H1 (cell line): ENCODE measurements at regions not wholly inside any gene's neighbourhood (a gene's known extent, or its start where the extent isn't known, plus 50 kb on each side); places are given as distances from the start of the nearest gene placed in this dataset.

Source experiments
- BRCA1 ChIP-seq: IDR thresholded peaks from 2 replicates; pipeline ENCODE4 v1.6.1; 2012; ENCODE audit warnings: low read depth, low read length, improper control_type of control experiment
- CTCF ChIP-seq, 3 experiments: IDR thresholded peaks; 1 replicate in 2 of 3; 2 replicates in 1 of 3; pipeline versions ENCODE4 v1.5.1 to v1.6.1; 2011; ENCODE audit warnings: low read length in 3 of 3, mild to moderate bottlenecking in 3 of 3, inconsistent platforms in 2 of 3, low read depth in 1 of 3, moderate library complexity in 1 of 3; ENCODE audit not compliant: insufficient read depth in 1 of 3; ENCODE audit errors: control extremely low read depth in 1 of 3
- EGR1 ChIP-seq: IDR thresholded peaks from 2 replicates; pipeline ENCODE4 v1.6.1; 2011; ENCODE audit warnings: low read depth, low read length, borderline replicate concordance
- GTF2F1 ChIP-seq: IDR thresholded peaks from 2 replicates; pipeline ENCODE4 v1.6.1; 2012; ENCODE audit warnings: low read depth, low read length, improper control_type of control experiment, borderline replicate concordance
- JUND ChIP-seq: IDR thresholded peaks from 2 replicates; pipeline ENCODE4 v1.6.1; 2011; ENCODE audit warnings: mild to moderate bottlenecking, improper control_type of control experiment, low read length
- NANOG ChIP-seq: IDR thresholded peaks from 2 replicates; pipeline ENCODE4 v1.6.1; 2011; ENCODE audit warnings: low read length, low read depth, mild to moderate bottlenecking, inconsistent platforms; ENCODE audit not compliant: insufficient read depth, poor library complexity, severe bottlenecking
- PHF8 ChIP-seq: fragments of 200-600 bp; sonication (generic); conservative IDR thresholded peaks from 2 replicates; pipeline ENCODE4 v1.7.1; 2012; ENCODE audit warnings: low read depth, mild to moderate bottlenecking, inconsistent platforms, low read length, moderate library complexity
- POLR2A ChIP-seq, 2 experiments: IDR thresholded peaks; 1 replicate in 1 of 2; 2 replicates in 1 of 2; pipeline ENCODE4 v1.6.1; 2011; ENCODE audit warnings: low read depth in 2 of 2, low read length in 2 of 2, mild to moderate bottlenecking in 2 of 2; ENCODE audit errors: control extremely low read depth in 1 of 2
- POLR2AphosphoS5 ChIP-seq: IDR thresholded peaks from 2 replicates; pipeline ENCODE4 v1.6.1; 2011; ENCODE audit warnings: low read depth, low read length
- RBBP5 ChIP-seq: IDR thresholded peaks from 2 replicates; pipeline ENCODE4 v1.7.1; 2012; ENCODE audit warnings: low read depth, mild to moderate bottlenecking, inconsistent platforms, low read length, moderate library complexity, borderline replicate concordance
- RXRA ChIP-seq: IDR thresholded peaks from 2 replicates; pipeline ENCODE4 v1.6.1; 2011; ENCODE audit warnings: low read depth, mild to moderate bottlenecking, low read length, moderate library complexity; ENCODE audit not compliant: insufficient read depth
- SP2 ChIP-seq: IDR thresholded peaks from 2 replicates; pipeline ENCODE4 v1.6.1; 2012; ENCODE audit warnings: mild to moderate bottlenecking, low read length, inconsistent platforms

GRCh38 chr11:36722421-36722820 lies 124.4 kb upstream of the RAG2 start:
- TF ChIP-seq NANOG (no peak), JUND (no peak), CTCF (IDR thresholded peaks at IDR 0.05; ENCODE audit: control extremely low read depth in 1 of 3, insufficient read depth in 1 of 3, low read depth in 1 of 3, low read length in 3 of 3) (no peak), BRCA1 (no peak), POLR2AphosphoS5 (no peak), SP2 (no peak), EGR1 (no peak), RXRA (no peak), POLR2A (IDR thresholded peaks at IDR 0.05; ENCODE audit: control extremely low read depth in 1 of 2, low read depth in 2 of 2, low read length in 2 of 2) (no peak), GTF2F1 (no peak), RBBP5 (no peak), PHF8 (no peak)
